Effector CD4-positive, alpha-beta T cell (primary cell): ENCODE measurements at regions not wholly inside any gene's neighbourhood (a gene's known extent, or its start where the extent isn't known, plus 50 kb on each side); places are given as distances from the start of the nearest gene placed in this dataset.
"Not testable (repeated sequence)": the region's sequence is repeated elsewhere in the genome, so short reads cannot be mapped to it uniquely, and the experiment has no call there.

Experiments used
- DNase-seq: peaks from one replicate; pipeline ENCODE4 v3.0.0-alpha.2; 2020

GRCh38 chr14:48693793-48694192 is 892.4 kb downstream of the RPS29 start:
- no peak for DNase-seq

DNA sequence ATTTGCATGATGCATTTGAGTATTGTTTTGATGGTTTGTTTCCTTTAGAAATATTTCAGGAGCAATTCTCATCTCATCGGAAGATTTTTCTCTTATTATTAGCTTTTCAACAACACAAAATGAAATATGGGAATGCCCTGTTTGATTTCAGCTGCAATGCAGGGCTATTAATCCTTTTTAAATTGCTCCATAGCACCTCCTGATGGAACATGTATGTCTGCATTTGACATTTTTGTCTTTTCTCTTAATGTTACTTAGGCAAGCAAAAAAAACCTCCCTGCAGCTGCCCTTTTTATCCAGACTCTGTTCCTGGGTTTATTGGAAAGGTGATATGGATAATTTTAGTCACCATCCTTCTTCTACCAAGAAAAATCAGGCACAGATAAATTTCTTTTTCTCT is 895.8 kb downstream of the RPS29 start:
- DNase-seq = no peak

- no peak for DNase-seq
These were observed 899.5 kb downstream of the RPS29 start for GRCh38 chr14:48686650-48687049.

GRCh38 chr14:48672506-48672905 is 913.7 kb downstream of the RPS29 start:
- DNase-seq = no peak

DNA sequence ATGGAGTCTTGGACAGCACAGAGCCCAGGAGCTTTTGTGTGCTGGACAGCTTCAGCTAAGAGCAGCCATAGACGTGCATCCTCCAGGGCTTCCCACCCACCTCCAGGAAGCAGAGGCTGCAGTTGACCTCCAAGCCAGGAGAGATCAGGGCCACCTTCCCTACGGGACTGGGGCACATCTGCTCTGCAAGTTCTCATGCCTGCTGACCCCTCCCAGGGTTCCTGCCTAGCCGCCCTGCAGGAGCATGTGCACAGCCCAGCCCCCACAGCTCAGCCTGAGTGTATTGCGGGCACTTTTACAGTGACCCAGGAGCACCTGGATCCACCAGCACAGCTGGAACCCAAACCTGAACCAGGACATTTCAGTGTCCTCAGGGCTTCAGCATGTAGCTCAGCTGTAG is 915.2 kb downstream of the RPS29 start:
- DNase-seq = no peak

DNA sequence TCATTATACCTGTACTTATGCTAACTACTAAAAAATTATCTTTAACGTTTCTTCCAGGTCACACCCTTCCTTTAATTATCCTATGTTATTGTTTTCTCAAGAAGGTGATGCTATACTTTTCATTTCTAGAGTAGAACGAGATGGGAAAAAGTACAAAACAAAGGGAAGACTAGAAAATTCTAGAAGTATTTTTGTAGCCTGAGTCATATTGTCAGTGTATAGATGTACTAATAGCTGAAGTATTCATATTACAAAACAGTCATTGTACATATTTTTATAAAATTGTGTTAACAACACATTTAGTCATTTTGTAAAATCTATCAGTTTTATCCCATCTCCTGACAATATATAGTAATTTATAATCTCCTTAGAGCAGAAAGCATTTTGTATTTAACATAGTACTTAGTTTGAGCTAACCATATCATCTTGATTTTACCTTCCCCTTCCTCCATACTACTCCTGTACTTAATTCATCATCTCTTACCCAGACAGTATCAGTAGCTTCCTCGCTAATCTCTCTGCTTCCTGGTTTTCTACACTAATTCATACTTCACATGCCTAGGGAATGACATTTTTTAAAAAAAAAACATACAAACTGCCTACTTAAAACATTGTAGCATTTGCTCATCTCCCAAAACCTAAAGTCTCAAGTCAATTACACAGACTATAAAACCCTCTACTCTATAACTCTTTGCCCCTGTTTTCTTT is 920.9 kb downstream of the RPS29 start:
- DNase-seq = no peak

DNA sequence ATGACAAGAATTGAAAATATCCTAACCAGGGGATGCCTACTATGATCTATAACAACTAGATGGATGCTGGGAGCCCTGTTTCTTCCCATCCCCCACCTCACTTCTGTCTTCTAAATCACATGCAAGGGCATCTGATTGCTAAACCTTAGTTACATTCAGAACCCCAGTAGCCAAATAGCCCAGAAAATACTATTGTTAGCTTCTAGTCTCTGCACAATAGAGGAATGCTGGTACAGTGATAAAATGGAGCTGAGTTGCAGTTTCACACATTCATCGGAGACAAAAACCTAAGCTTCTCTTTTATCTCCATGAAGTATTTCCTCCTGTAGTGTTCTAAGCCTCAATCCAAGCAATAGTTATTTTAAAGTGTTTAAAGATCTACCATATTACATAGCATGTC is 942.9 kb downstream of the RPS29 start:
- no peak for DNase-seq

GRCh38 chr14:48628870-48629269 is 953.5 kb upstream of the MDGA2 start:
- DNase-seq = no peak

DNA sequence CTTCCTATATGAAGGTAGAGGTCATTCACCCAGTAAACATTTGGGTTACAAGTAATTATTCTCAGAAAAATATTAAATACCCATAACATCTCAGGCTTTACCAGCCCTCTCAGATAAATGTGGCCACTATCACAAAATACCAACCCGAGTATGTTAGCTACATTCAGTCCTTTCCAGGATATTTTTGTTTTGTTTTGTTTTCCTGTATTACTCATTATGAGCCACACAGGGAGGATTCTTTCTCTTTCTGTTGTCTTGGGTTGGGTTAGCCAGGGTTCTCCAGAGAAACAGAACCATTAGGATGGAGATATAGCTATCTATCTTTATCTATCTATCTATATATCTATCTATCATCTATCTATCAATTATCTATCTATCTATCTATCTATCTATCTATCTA is 947.6 kb upstream of the MDGA2 start:
- no peak for DNase-seq

DNA sequence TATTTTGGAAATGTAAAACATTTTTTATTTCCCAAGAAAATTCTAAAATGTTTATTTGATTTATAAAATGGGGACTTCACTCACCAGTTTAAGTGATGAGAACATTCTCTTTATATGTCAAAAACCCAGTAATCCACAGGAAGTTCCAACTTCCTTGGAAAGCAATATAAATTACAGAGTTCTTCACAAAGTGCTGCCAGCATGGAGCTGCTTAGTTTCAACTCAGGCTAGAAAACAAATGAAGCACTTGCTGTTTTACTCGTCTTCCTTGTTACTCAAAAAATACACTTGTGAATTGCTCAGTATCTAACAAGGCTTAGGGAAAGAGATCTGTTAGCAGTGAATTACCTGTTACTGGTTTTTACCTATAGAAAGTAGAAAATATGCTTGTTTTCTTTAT is 942.7 kb upstream of the MDGA2 start:
- no peak for DNase-seq

GRCh38 chr14:48616931-48617330 is 941.5 kb upstream of the MDGA2 start:
- DNase-seq = no peak

GRCh38 chr14:48615618-48616017 is 940.2 kb upstream of the MDGA2 start:
- DNase-seq = no peak

DNA sequence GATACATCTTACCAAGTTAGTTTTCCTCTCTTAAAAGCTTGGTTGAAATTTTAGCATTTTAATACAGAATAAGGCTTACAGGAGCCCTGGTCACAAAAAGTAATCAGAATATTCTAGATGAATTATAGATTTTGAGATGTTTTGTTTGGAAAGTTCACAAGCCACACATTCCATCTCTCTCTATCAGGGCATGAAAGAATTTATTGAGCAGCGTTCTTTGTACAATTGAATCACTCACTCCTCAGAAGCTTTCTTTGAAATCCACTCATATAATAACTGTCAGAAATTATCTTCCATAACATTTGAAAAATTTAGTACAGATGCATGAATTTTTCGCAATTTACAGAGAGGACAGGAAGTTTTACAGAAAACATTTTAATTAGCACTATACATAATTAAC is 938.6 kb upstream of the MDGA2 start:
- DNase-seq = no peak

GRCh38 chr14:48606960-48607359 is 931.6 kb upstream of the MDGA2 start:
- DNase-seq = not testable (repeated sequence)

DNA sequence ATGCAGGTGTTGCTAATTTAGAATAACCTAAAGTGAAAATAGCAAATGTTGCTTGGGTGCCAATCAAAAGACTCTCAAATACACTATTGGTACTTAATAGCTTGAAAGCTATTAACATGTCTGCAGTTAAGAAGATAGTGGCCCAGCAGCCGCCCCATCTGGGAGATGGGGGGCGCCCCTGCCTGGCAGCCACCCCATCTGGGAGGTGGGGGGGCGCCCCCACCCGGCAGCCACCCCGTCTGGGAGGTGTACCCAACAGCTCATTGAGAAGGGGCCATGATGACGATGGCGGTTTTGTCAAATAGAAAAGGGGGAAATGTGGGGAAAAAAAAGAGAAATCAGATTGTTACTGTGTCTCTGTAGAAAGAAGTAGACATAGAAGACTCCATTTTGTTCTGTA is 923.1 kb upstream of the MDGA2 start:
- no peak for DNase-seq

- no peak for DNase-seq
These were observed 910.7 kb upstream of the MDGA2 start for GRCh38 chr14:48586099-48586498.

DNA sequence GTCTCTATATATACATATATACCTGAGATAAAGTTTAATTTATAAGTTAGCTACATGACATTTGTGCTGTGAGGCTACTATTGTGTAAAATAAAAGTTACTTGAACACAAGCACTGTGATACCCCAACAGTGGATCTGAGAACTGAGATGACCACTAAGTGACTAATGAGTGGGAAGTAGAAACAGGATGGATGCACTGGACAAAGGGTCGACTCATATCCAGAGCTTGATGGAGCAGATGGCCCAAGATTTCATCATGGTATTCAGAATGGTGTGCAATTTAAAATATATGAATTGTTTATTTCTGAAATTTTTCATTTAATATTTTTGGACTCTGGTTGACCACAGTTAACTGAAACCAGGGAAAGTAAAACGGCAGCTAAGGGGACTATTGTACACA is 908.6 kb upstream of the MDGA2 start:
- DNase-seq = no peak

GRCh38 chr14:48582938-48583337 is 907.5 kb upstream of the MDGA2 start:
- DNase-seq = no peak

DNA sequence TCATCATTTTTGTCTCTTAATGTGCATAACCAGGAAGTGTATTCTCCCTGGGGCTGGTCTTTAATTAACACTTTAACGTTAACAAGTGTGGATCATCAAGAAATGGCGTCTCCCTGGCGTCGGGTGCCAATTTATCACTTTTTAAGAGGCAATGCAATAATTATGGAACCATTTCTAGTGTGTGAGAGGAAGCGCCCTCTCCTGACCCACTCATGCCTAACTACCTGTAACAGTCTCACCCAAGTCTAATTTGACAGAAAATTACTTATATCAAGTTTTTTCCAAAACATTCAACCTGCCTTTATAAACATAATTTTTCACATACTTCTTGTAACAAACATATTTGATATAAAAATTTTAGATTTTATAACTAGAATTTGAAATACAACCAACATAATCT is 905.3 kb upstream of the MDGA2 start:
- DNase-seq = no peak

GRCh38 chr14:48575772-48576171 is 900.4 kb upstream of the MDGA2 start:
- DNase-seq = no peak

GRCh38 chr14:48568688-48569087 is 893.3 kb upstream of the MDGA2 start:
- DNase-seq = no peak

DNA sequence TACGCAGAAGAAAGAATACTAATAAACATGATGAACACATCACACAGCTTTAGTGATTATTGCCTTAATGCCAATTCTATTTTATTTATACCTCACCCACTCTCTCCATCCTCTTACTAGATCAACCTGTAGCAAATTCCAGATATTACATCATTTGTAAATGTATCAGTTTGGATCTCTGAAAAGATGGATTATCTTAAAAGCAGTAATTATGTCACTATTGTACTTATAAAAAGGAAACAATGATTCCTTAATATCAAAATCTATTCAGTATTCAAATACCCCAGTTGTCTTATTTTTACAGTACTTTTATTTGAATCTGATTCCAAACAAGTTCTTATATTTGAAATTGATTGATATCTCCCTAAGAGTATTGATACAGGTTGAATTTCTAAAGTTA is 892.8 kb upstream of the MDGA2 start:
- DNase-seq = no peak

- DNase-seq = no peak
These were observed 888.1 kb upstream of the MDGA2 start for GRCh38 chr14:48563489-48563888.

GRCh38 chr14:48561438-48561837 is 886.0 kb upstream of the MDGA2 start:
- DNase-seq = not testable (repeated sequence)

- DNase-seq = no peak
These were observed 885.0 kb upstream of the MDGA2 start for GRCh38 chr14:48560421-48560820.
